ENCODE measurements at regions not wholly inside any gene's neighbourhood (a gene's known extent, or its start where the extent isn't known, plus 50 kb on each side); places are given as distances from the start of the nearest gene placed in this dataset.

- Histone ChIP-seq H3K27ac (no peak overlapping the region), H3K27me3 (replicated peaks) (no peaks in the 10 kb centered on the region), H3K36me3 (replicated peaks) (no peaks in the 10 kb centered on the region), H3K4me3 (ENCODE audit: low read depth, low read length) (no peak overlapping the region)
- in situ Hi-C loops (cut with HindIII; ENCODE audit: low pct_ligation_motif_present, low sequenced_read_pairs), result no loop called here
- no peak for DNase-seq
- TF ChIP-seq CTCF (IDR thresholded peaks at IDR 0.05; ENCODE audit: low read depth, low read length, missing control alignments), result no peak
Observed at GRCh38 chr18:60862988-60863387, 470.2 kb upstream of the CDH20 start.

- H3K36me3 ChIP-seq (replicated peaks), result no peaks in the 10 kb centered on the region
- in situ Hi-C loops (cut with HindIII; ENCODE audit: low pct_ligation_motif_present, low sequenced_read_pairs), result no loop called here
- H3K4me3 ChIP-seq (ENCODE audit: low read depth, low read length), result no peak overlapping the region
- no peak for DNase-seq
- TF ChIP-seq CTCF (IDR thresholded peaks at IDR 0.05; ENCODE audit: low read depth, low read length, missing control alignments), result no peak
- H3K27ac ChIP-seq, result no peak overlapping the region
- no peaks in the 10 kb centered on the region for H3K27me3 ChIP-seq (replicated peaks)
Observed at GRCh38 chr18:60865801-60866200, 467.4 kb upstream of the CDH20 start.

- H3K4me3 ChIP-seq (ENCODE audit: low read depth, low read length), result no peak overlapping the region
- H3K36me3 ChIP-seq (replicated peaks), result no peaks in the 10 kb centered on the region
- H3K27me3 ChIP-seq (replicated peaks), result no peaks in the 10 kb centered on the region
- DNase-seq, result no peak
- H3K27ac ChIP-seq, result no peak overlapping the region
- in situ Hi-C loops (cut with HindIII; ENCODE audit: low pct_ligation_motif_present, low sequenced_read_pairs), result no loop called here
- TF ChIP-seq CTCF (IDR thresholded peaks at IDR 0.05; ENCODE audit: low read depth, low read length, missing control alignments), result no peak
Observed at GRCh38 chr18:60870261-60871153, 462.7 kb upstream of the CDH20 start.

- in situ Hi-C loops (cut with HindIII; ENCODE audit: low pct_ligation_motif_present, low sequenced_read_pairs), result no loop called here
- no peaks in the 10 kb centered on the region for H3K27me3 ChIP-seq (replicated peaks)
- no peak for DNase-seq
- H3K27ac ChIP-seq, result no peak overlapping the region
- no peak overlapping the region for H3K4me3 ChIP-seq (ENCODE audit: low read depth, low read length)
- no peaks in the 10 kb centered on the region for H3K36me3 ChIP-seq (replicated peaks)
- TF ChIP-seq CTCF (IDR thresholded peaks at IDR 0.05; ENCODE audit: low read depth, low read length, missing control alignments), result no peak
Observed at GRCh38 chr18:60872434-60872833, 460.8 kb upstream of the CDH20 start.

GRCh38 chr18:60873708-60874107 lies 459.5 kb upstream of the CDH20 start:
- no peak for DNase-seq
- Histone ChIP-seq H3K27ac (no peak overlapping the region), H3K36me3 (replicated peaks) (no peaks in the 10 kb centered on the region), H3K4me3 (ENCODE audit: low read depth, low read length) (no peak overlapping the region), H3K27me3 (replicated peaks) (no peaks in the 10 kb centered on the region)
- in situ Hi-C loops (cut with HindIII; ENCODE audit: low pct_ligation_motif_present, low sequenced_read_pairs), result no loop called here
- TF ChIP-seq CTCF (IDR thresholded peaks at IDR 0.05; ENCODE audit: low read depth, low read length, missing control alignments), result no peak
